Right lobe of liver (tissue), 4 donors: ENCODE measurements at regions not wholly inside any gene's neighbourhood (a gene's known extent, or its start where the extent isn't known, plus 50 kb on each side); places are given as distances from the start of the nearest gene placed in this dataset.

Experiments used
- POLR2A ChIP-seq: fragments of 450-650 bp; IDR thresholded peaks from one replicate; pipeline ENCODE4 v1.6.1; 2017; ENCODE audit warnings: antibody characterized with exemption, mild to moderate bottlenecking
- TF ChIP-seq, protein P1 (sequence below), 4 donors: fragments of 200-600 bp in 3 of 4; fragments of 450-650 bp in 1 of 4; IDR thresholded peaks; one replicate each; pipeline versions ENCODE4 v1.5.1 to v1.8.0; 2016 to 2022; ENCODE audit warnings: antibody characterized with exemption in 4 of 4, mild to moderate bottlenecking in 2 of 4
- donor health status: DM: no; HTN: no; CAD: no.
- donor health status: DM: no; HTN: no; CAD: no.
- donor health status: DM: no; HTN: yes; CAD: no.

DNA sequence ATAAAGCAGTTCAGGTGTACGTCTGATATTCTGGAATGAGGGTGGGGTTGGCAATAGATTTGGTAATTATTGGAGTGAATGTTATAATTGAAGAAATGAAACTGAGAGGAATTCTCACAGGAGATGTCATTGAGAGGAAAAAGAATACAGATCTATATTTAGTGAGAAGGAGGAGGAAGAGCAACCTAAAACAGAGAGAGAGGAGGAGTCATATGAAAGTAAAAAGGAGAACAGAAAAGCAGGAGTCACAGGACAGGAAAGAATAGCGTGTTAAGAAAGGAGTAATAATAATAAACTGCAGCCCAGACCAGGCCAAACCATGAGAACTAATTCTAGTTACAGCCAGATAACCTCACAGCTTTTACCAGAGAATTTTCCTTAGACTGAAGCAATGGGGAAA lies 62.7 kb upstream of the MROH9 start:
- no peak for TF ChIP-seq POLR2A
- TF ChIP-seq, protein P1, sequence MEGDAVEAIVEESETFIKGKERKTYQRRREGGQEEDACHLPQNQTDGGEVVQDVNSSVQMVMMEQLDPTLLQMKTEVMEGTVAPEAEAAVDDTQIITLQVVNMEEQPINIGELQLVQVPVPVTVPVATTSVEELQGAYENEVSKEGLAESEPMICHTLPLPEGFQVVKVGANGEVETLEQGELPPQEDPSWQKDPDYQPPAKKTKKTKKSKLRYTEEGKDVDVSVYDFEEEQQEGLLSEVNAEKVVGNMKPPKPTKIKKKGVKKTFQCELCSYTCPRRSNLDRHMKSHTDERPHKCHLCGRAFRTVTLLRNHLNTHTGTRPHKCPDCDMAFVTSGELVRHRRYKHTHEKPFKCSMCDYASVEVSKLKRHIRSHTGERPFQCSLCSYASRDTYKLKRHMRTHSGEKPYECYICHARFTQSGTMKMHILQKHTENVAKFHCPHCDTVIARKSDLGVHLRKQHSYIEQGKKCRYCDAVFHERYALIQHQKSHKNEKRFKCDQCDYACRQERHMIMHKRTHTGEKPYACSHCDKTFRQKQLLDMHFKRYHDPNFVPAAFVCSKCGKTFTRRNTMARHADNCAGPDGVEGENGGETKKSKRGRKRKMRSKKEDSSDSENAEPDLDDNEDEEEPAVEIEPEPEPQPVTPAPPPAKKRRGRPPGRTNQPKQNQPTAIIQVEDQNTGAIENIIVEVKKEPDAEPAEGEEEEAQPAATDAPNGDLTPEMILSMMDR (IDR thresholded peaks at IDR 0.05): no peak
